NCI-H2107 (cell line): ENCODE measurements at regions not wholly inside any gene's neighbourhood (a gene's known extent, or its start where the extent isn't known, plus 50 kb on each side); places are given as distances from the start of the nearest gene placed in this dataset.
"Not testable (repeated sequence)": the region's sequence is repeated elsewhere in the genome, so short reads cannot be mapped to it uniquely, and the experiment has no call there.

Source experiments
- DNase-seq: peaks from one replicate; lab custom pipeline; 2025; lab: John Stamatoyannopoulos, UW

- no peak for DNase-seq
Observed at GRCh38 chr6:3553254-3553653, 96.4 kb upstream of the SLC22A23 start.

- no peak for DNase-seq
Observed at GRCh38 chr6:3551716-3552511, 95.1 kb upstream of the SLC22A23 start.

- DNase-seq: no peak
Observed at GRCh38 chr6:3549314-3549940, 92.6 kb upstream of the SLC22A23 start.

- no peak for DNase-seq
Observed at GRCh38 chr6:3546121-3546520, 89.3 kb upstream of the SLC22A23 start.

GRCh38 chr6:3545156-3545555 is 88.3 kb upstream of the SLC22A23 start:
- no peak for DNase-seq

GRCh38 chr6:3542032-3542640 is 85.3 kb upstream of the SLC22A23 start:
- DNase-seq: no peak

GRCh38 chr6:3541006-3541585 is 84.2 kb upstream of the SLC22A23 start:
- DNase-seq: no peak

- DNase-seq: no peak
Observed at GRCh38 chr6:3540253-3540820, 83.5 kb upstream of the SLC22A23 start.

- DNase-seq: no peak
Observed at GRCh38 chr6:3538536-3538935, 81.7 kb upstream of the SLC22A23 start.

GRCh38 chr6:3536901-3537300 is 80.1 kb upstream of the SLC22A23 start:
- DNase-seq: no peak

- no peak for DNase-seq
Observed at GRCh38 chr6:3535776-3536435, 79.1 kb upstream of the SLC22A23 start.

GRCh38 chr6:3535033-3535775 is 78.4 kb upstream of the SLC22A23 start:
- no peak for DNase-seq

- no peak for DNase-seq
Observed at GRCh38 chr6:3534599-3534998, 77.7 kb upstream of the SLC22A23 start.

GRCh38 chr6:3533981-3534380 is 77.1 kb upstream of the SLC22A23 start:
- no peak for DNase-seq

GRCh38 chr6:3532296-3532916 is 75.6 kb upstream of the SLC22A23 start:
- no peak for DNase-seq

GRCh38 chr6:3531481-3531880 is 74.6 kb upstream of the SLC22A23 start:
- DNase-seq: no peak

GRCh38 chr6:3530515-3530914 is 73.7 kb upstream of the SLC22A23 start:
- DNase-seq: no peak

GRCh38 chr6:3529721-3530120 is 72.9 kb upstream of the SLC22A23 start:
- DNase-seq: no peak

GRCh38 chr6:3529232-3529631 is 72.4 kb upstream of the SLC22A23 start:
- DNase-seq: no peak

GRCh38 chr6:3528081-3528671 is 71.3 kb upstream of the SLC22A23 start:
- not testable (repeated sequence) for DNase-seq

- DNase-seq: no peak
Observed at GRCh38 chr6:3527651-3527977, 70.8 kb upstream of the SLC22A23 start.
